ENCODE measurements at regions not wholly inside any gene's neighbourhood (a gene's known extent, or its start where the extent isn't known, plus 50 kb on each side); places are given as distances from the start of the nearest gene placed in this dataset.

DNA sequence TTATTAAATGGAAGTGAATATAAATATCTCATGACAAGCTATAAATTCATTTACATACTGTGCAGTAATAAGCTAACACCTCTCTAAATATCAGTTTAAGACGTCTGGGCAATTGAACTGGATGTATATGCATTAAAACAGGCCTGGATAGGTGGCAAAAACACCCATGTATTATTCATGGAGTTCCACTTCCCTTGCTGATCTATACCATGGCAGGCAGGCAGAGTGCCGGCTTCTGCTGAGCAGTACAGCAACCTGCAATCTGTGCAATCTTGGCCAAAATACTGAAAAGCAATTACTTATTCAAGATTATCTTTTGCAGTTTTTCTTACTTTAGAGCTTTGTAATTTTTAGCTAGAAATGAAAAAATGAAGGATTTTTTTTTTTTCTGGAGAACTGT lies 112.1 kb upstream of the PIEZO2 start:
- Mint-ChIP-seq H3K9me3 (peaks cover 12% of the 10 kb centered on the region), H3K27ac (no peak overlapping the region), H3K4me1 (ENCODE audit: low read depth) (no peaks in the 10 kb centered on the region), H3K4me3 (no peak overlapping the region), H3K36me3 (ENCODE audit: low read depth) (peaks cover 6% of the 10 kb centered on the region; the same call in 1 of the 2 replicates), H3K27me3 (ENCODE audit: insufficient read depth) (no peaks in the 10 kb centered on the region)
- TF ChIP-seq CTCF (IDR thresholded peaks at IDR 0.05), result no peak
- no peak for DNase-seq

- no peak overlapping the region for H3K4me3 Mint-ChIP-seq
- no peak for DNase-seq
- H3K27me3 Mint-ChIP-seq (ENCODE audit: insufficient read depth), result no peaks in the 10 kb centered on the region
- no peaks in the 10 kb centered on the region for H3K4me1 Mint-ChIP-seq (ENCODE audit: low read depth)
- H3K9me3 Mint-ChIP-seq, result peaks cover 12% of the 10 kb centered on the region
- H3K27ac Mint-ChIP-seq, result no peak overlapping the region
- peaks cover 6% of the 10 kb centered on the region; the same call in 1 of the 2 replicates for H3K36me3 Mint-ChIP-seq (ENCODE audit: low read depth)
- no peak for TF ChIP-seq CTCF (IDR thresholded peaks at IDR 0.05)
Observed at GRCh38 chr18:11260961-11261461, 111.6 kb upstream of the PIEZO2 start.

- no peaks in the 10 kb centered on the region for H3K27me3 Mint-ChIP-seq (ENCODE audit: insufficient read depth)
- peak overlapping the region; percentile 28; the same call in 1 of the 2 replicates for H3K4me3 Mint-ChIP-seq
- no peaks in the 10 kb centered on the region for H3K4me1 Mint-ChIP-seq (ENCODE audit: low read depth)
- no peak overlapping the region for H3K27ac Mint-ChIP-seq
- TF ChIP-seq CTCF (IDR thresholded peaks at IDR 0.05), result no peak
- DNase-seq, result no peak
- peaks cover 6% of the 10 kb centered on the region; the same call in 1 of the 2 replicates for H3K36me3 Mint-ChIP-seq (ENCODE audit: low read depth)
- peaks cover 7% of the 10 kb centered on the region for H3K9me3 Mint-ChIP-seq
Observed at GRCh38 chr18:11259469-11260150, 110.2 kb upstream of the PIEZO2 start.

GRCh38 chr18:11258039-11258610 lies 108.8 kb upstream of the PIEZO2 start:
- no peak for TF ChIP-seq CTCF (IDR thresholded peaks at IDR 0.05)
- Mint-ChIP-seq H3K27me3 (ENCODE audit: insufficient read depth) (no peaks in the 10 kb centered on the region), H3K9me3 (no peaks in the 10 kb centered on the region), H3K4me3 (no peak overlapping the region), H3K27ac (no peak overlapping the region), H3K4me1 (ENCODE audit: low read depth) (no peaks in the 10 kb centered on the region), H3K36me3 (ENCODE audit: low read depth) (no peaks in the 10 kb centered on the region)
- DNase-seq, result no peak

- H3K27me3 Mint-ChIP-seq (ENCODE audit: insufficient read depth), result no peaks in the 10 kb centered on the region
- no peak overlapping the region for H3K27ac Mint-ChIP-seq
- no peak for DNase-seq
- no peak for TF ChIP-seq CTCF (IDR thresholded peaks at IDR 0.05)
- no peaks in the 10 kb centered on the region for H3K36me3 Mint-ChIP-seq (ENCODE audit: low read depth)
- H3K4me3 Mint-ChIP-seq, result no peak overlapping the region
- no peaks in the 10 kb centered on the region for H3K9me3 Mint-ChIP-seq
- H3K4me1 Mint-ChIP-seq (ENCODE audit: low read depth), result 0 out of 2 replicates have a peak, but pooled peaks cover 6% of the 10 kb centered on the region
Observed at GRCh38 chr18:11256251-11256650, 106.9 kb upstream of the PIEZO2 start.

Measured in HFFc6 (cell line).